Coronary artery (tissue), 2 donors: ENCODE measurements at regions not wholly inside any gene's neighbourhood (a gene's known extent, or its start where the extent isn't known, plus 50 kb on each side); places are given as distances from the start of the nearest gene placed in this dataset.

Experiments used
- DNase-seq: peaks from one replicate; pipeline ENCODE4 v3.0.0-alpha.2; 2017; ENCODE audit warnings: low spot score
- H3K27ac ChIP-seq, 2 donors: fragments of 200-600 bp; sonication (generic); one replicate each; pipeline ENCODE4 v1.5.1; 2016 to 2019
- H3K4me3 ChIP-seq: fragments of 200-600 bp; sonication (generic); 2 replicates; pipeline ENCODE4 v1.5.1; 2016; ENCODE audit warnings: mild to moderate bottlenecking, moderate library complexity
- CTCF ChIP-seq: fragments of 200-600 bp; sonication (generic); IDR thresholded peaks from one replicate; pipeline ENCODE4 v1.5.1; 2019; ENCODE audit warnings: antibody characterized with exemption

- Histone ChIP-seq H3K4me3 (no peak overlapping the region), H3K27ac (no peak overlapping the region)
- no peak for DNase-seq
- TF ChIP-seq CTCF = no peak
Observed at GRCh38 chr14:82055515-82056115, 522.0 kb upstream of the SEL1L start.

- no peak for TF ChIP-seq CTCF
- DNase-seq = no peak
- no peak overlapping the region for H3K4me3 ChIP-seq
- no peak overlapping the region for H3K27ac ChIP-seq
Observed at GRCh38 chr14:82060219-82060618, 526.6 kb upstream of the SEL1L start.

- no peak for TF ChIP-seq CTCF
- DNase-seq = no peak
- H3K27ac ChIP-seq = no peak overlapping the region
- no peak overlapping the region for H3K4me3 ChIP-seq
Observed at GRCh38 chr14:82067221-82067875, 533.7 kb upstream of the SEL1L start.

- no peak for TF ChIP-seq CTCF
- no peak for DNase-seq
- Histone ChIP-seq H3K27ac (no peak overlapping the region), H3K4me3 (no peak overlapping the region)
Observed at GRCh38 chr14:82070040-82070439, 536.4 kb upstream of the SEL1L start.

- no peak for DNase-seq
- TF ChIP-seq CTCF = no peak
- Histone ChIP-seq H3K4me3 (no peak overlapping the region), H3K27ac (no peak overlapping the region)
Observed at GRCh38 chr14:82070753-82071152, 537.1 kb upstream of the SEL1L start.

- no peak for DNase-seq
- Histone ChIP-seq H3K27ac (no peak overlapping the region), H3K4me3 (no peak overlapping the region)
- no peak for TF ChIP-seq CTCF
Observed at GRCh38 chr14:82073547-82073946, 539.9 kb upstream of the SEL1L start.

GRCh38 chr14:82075566-82075965, 541.9 kb upstream of the SEL1L start:
- Histone ChIP-seq H3K27ac (no peak overlapping the region), H3K4me3 (no peak overlapping the region)
- DNase-seq = no peak
- TF ChIP-seq CTCF = no peak
